Vagina (tissue), 2 donors: ENCODE measurements at regions not wholly inside any gene's neighbourhood (a gene's known extent, or its start where the extent isn't known, plus 50 kb on each side); places are given as distances from the start of the nearest gene placed in this dataset.

ENCODE experiments used
- DNase-seq, 2 donors: peaks; one replicate each; pipeline ENCODE4 v3.0.0-alpha.2; 2017; ENCODE audit errors: extremely low spot score in 2 of 2
- H3K27ac ChIP-seq: fragments of 200-600 bp; sonication (generic); one replicate; pipeline ENCODE4 v1.5.1; 2019
- H3K27me3 ChIP-seq: fragments of 200-600 bp; sonication (generic); one replicate; pipeline ENCODE4 v1.5.1; 2019
- H3K36me3 ChIP-seq, 2 donors: fragments of 200-600 bp; sonication (generic); one replicate each; pipeline ENCODE4 v1.5.1; 2017 to 2019
- H3K4me1 ChIP-seq: fragments of 200-600 bp; sonication (generic); one replicate; pipeline ENCODE4 v1.5.1; 2019
- H3K4me3 ChIP-seq, 2 donors: fragments of 200-600 bp; sonication (generic); 1 replicate in 1 of 2; 2 replicates in 1 of 2; pipeline ENCODE4 v1.5.1; 2016 to 2019
- H3K9me3 ChIP-seq: fragments of 200-600 bp; sonication (generic); one replicate; pipeline ENCODE4 v1.5.1; 2019
- CTCF ChIP-seq, 3 experiments: fragments of 450-650 bp in 2 of 3; fragments of 200-600 bp in 1 of 3; sonication (generic) in 1 of 3; IDR thresholded peaks; one replicate each; pipeline ENCODE4 v1.5.1; 2017 to 2019; ENCODE audit warnings: antibody characterized with exemption in 3 of 3, mild to moderate bottlenecking in 2 of 3, moderate library complexity in 2 of 3
- POLR2A ChIP-seq, 2 donors: fragments of 450-650 bp; IDR thresholded peaks; one replicate each; pipeline ENCODE4 v1.6.1; 2017; ENCODE audit warnings: antibody characterized with exemption in 2 of 2, mild to moderate bottlenecking in 2 of 2, moderate library complexity in 2 of 2
- POLR2AphosphoS5 ChIP-seq, 2 donors: sonication (generic); formaldehyde crosslinking; IDR thresholded peaks; one replicate each; pipeline ENCODE4 v1.9.0; 2017; ENCODE audit warnings: antibody characterized with exemption in 2 of 2, mild to moderate bottlenecking in 2 of 2, low read depth in 1 of 2; ENCODE audit not compliant: insufficient read depth in 1 of 2
- intact Hi-C: fragments of 100-400 bp; cut with DNase I; formaldehyde crosslinking; loops from one replicate; pipeline ENCODE4 v1.15.1; 2023

GRCh38 chr5:3265936-3266335, 329.7 kb upstream of the IRX1 start:
- no peaks in the 10 kb centered on the region for H3K9me3 ChIP-seq
- TF ChIP-seq POLR2AphosphoS5 (IDR thresholded peaks at IDR 0.05; ENCODE audit: insufficient read depth in 1 of 2, low read depth in 1 of 2), result no peak
- no peak for TF ChIP-seq POLR2A (IDR thresholded peaks at IDR 0.05)
- TF ChIP-seq CTCF (IDR thresholded peaks at IDR 0.05), result no peak
- intact Hi-C loops, result no loop called here
- DNase-seq, result peak in 1 of 2 donors; percentile 65
- no peak overlapping the region for H3K27ac ChIP-seq
- no peak overlapping the region for H3K4me3 ChIP-seq
- no peaks in the 10 kb centered on the region for H3K36me3 ChIP-seq
- no peaks in the 10 kb centered on the region for H3K27me3 ChIP-seq
- no peaks in the 10 kb centered on the region for H3K4me1 ChIP-seq

- H3K9me3 ChIP-seq, result no peaks in the 10 kb centered on the region
- intact Hi-C loops, result no loop called here
- no peak overlapping the region for H3K4me3 ChIP-seq
- TF ChIP-seq POLR2A (IDR thresholded peaks at IDR 0.05), result no peak
- TF ChIP-seq POLR2AphosphoS5 (IDR thresholded peaks at IDR 0.05; ENCODE audit: insufficient read depth in 1 of 2, low read depth in 1 of 2), result no peak
- TF ChIP-seq CTCF (IDR thresholded peaks at IDR 0.05), result no peak
- no peaks in the 10 kb centered on the region for H3K27me3 ChIP-seq
- peak in 1 of 2 donors; percentile 11 for DNase-seq
- no peaks in the 10 kb centered on the region for H3K36me3 ChIP-seq
- H3K4me1 ChIP-seq, result no peaks in the 10 kb centered on the region
- no peak overlapping the region for H3K27ac ChIP-seq
These were observed 330.3 kb upstream of the IRX1 start for GRCh38 chr5:3265131-3265885.

- no peaks in the 10 kb centered on the region for H3K9me3 ChIP-seq
- TF ChIP-seq POLR2AphosphoS5 (IDR thresholded peaks at IDR 0.05; ENCODE audit: insufficient read depth in 1 of 2, low read depth in 1 of 2), result no peak
- TF ChIP-seq POLR2A (IDR thresholded peaks at IDR 0.05), result no peak
- TF ChIP-seq CTCF (IDR thresholded peaks at IDR 0.05), result no peak
- intact Hi-C loops, result no loop called here
- H3K27me3 ChIP-seq, result no peaks in the 10 kb centered on the region
- H3K4me1 ChIP-seq, result no peaks in the 10 kb centered on the region
- H3K36me3 ChIP-seq, result no peaks in the 10 kb centered on the region
- DNase-seq, result peak in 1 of 2 donors; percentile 64
- H3K4me3 ChIP-seq, result no peak overlapping the region
- no peak overlapping the region for H3K27ac ChIP-seq
These were observed 333.2 kb upstream of the IRX1 start for GRCh38 chr5:3262451-3262850.

- intact Hi-C loops, result no loop called here
- Histone ChIP-seq H3K4me3 (no peak overlapping the region), H3K9me3 (no peaks in the 10 kb centered on the region), H3K36me3 (no peaks in the 10 kb centered on the region), H3K27me3 (no peaks in the 10 kb centered on the region), H3K27ac (no peak overlapping the region), H3K4me1 (no peaks in the 10 kb centered on the region)
- no peak for TF ChIP-seq CTCF (IDR thresholded peaks at IDR 0.05)
- no peak for TF ChIP-seq POLR2AphosphoS5 (IDR thresholded peaks at IDR 0.05; ENCODE audit: insufficient read depth in 1 of 2, low read depth in 1 of 2)
- no peak for TF ChIP-seq POLR2A (IDR thresholded peaks at IDR 0.05)
- peak in 1 of 2 donors; percentile 62 for DNase-seq
These were observed 334.6 kb upstream of the IRX1 start for GRCh38 chr5:3261081-3261480.

- Histone ChIP-seq H3K27ac (no peak overlapping the region), H3K9me3 (no peaks in the 10 kb centered on the region), H3K27me3 (no peaks in the 10 kb centered on the region), H3K4me3 (no peak overlapping the region), H3K36me3 (no peaks in the 10 kb centered on the region), H3K4me1 (no peaks in the 10 kb centered on the region)
- TF ChIP-seq CTCF (IDR thresholded peaks at IDR 0.05) (no peak), POLR2AphosphoS5 (IDR thresholded peaks at IDR 0.05; ENCODE audit: insufficient read depth in 1 of 2, low read depth in 1 of 2) (no peak), POLR2A (IDR thresholded peaks at IDR 0.05) (no peak)
- DNase-seq, result no peak
- intact Hi-C loops, result no loop called here
These were observed 337.6 kb upstream of the IRX1 start for GRCh38 chr5:3258050-3258449.
